Neural progenitor cell (in vitro differentiated cells): ENCODE measurements at regions not wholly inside any gene's neighbourhood (a gene's known extent, or its start where the extent isn't known, plus 50 kb on each side); places are given as distances from the start of the nearest gene placed in this dataset.

Experiments
- DNase-seq: peaks from one replicate; pipeline ENCODE4 v3.0.0-alpha.2; 2016; ENCODE audit warnings: low spot score
- H2AFZ ChIP-seq: fragments of 200-600 bp; sonication (generic); replicated peaks from 2 replicates; pipeline ENCODE4 v1.6.1; 2016; ENCODE audit warnings: antibody characterized with exemption
- H3F3A ChIP-seq: fragments of 200-600 bp; sonication (generic); 2 replicates; pipeline ENCODE4 v1.6.1; 2016; ENCODE audit warnings: antibody characterized with exemption, low read depth
- H3K27ac ChIP-seq: fragments of 200-600 bp; sonication (generic); 2 replicates; pipeline ENCODE4 v1.5.1; 2016; ENCODE audit warnings: mild to moderate bottlenecking
- H3K27me3 ChIP-seq: fragments of 200-600 bp; sonication (generic); 2 replicates; pipeline ENCODE4 v1.6.1; 2016; ENCODE audit warnings: mild to moderate bottlenecking, moderate library complexity
- H3K36me3 ChIP-seq: fragments of 200-600 bp; sonication (generic); 2 replicates; pipeline ENCODE4 v1.5.1; 2016
- H3K4me1 ChIP-seq: fragments of 200-600 bp; sonication (generic); 2 replicates; pipeline ENCODE4 v1.6.1; 2016; ENCODE audit warnings: mixed run types
- H3K4me2 ChIP-seq: fragments of 200-600 bp; sonication (generic); 2 replicates; pipeline ENCODE4 v1.6.1; 2016
- H3K4me3 ChIP-seq: fragments of 200-600 bp; sonication (generic); 2 replicates; pipeline ENCODE4 v1.5.1; 2016
- H3K79me2 ChIP-seq: fragments of 200-600 bp; sonication (generic); 2 replicates; pipeline ENCODE4 v1.6.1; 2016; ENCODE audit warnings: low read depth
- H3K9ac ChIP-seq: fragments of 200-600 bp; sonication (generic); 2 replicates; pipeline ENCODE4 v1.6.1; 2016
- H3K9me3 ChIP-seq: fragments of 200-600 bp; sonication (generic); 2 replicates; pipeline ENCODE4 v1.5.1; 2016; ENCODE audit warnings: low read depth
- H4K20me1 ChIP-seq: fragments of 200-600 bp; sonication (generic); 2 replicates; pipeline ENCODE4 v1.6.1; 2016; ENCODE audit warnings: low read depth
- H3K27ac Mint-ChIP-seq: 3 replicates; pipeline ENCODE4 v1.8.0; 2021; ENCODE audit warnings: mixed read lengths
- H3K27me3 Mint-ChIP-seq: 2 replicates; pipeline ENCODE4 v1.8.0; 2022; ENCODE audit warnings: low read depth, mild to moderate bottlenecking, inconsistent platforms, moderate library complexity, mixed read lengths; ENCODE audit not compliant: insufficient read depth
- H3K36me3 Mint-ChIP-seq: 3 replicates; pipeline ENCODE4 v1.8.0; 2021; ENCODE audit warnings: mixed read lengths
- H3K4me1 Mint-ChIP-seq: 3 replicates; pipeline ENCODE4 v1.8.0; 2021; ENCODE audit warnings: mixed read lengths
- H3K4me3 Mint-ChIP-seq: 3 replicates; pipeline ENCODE4 v1.8.0; 2021; ENCODE audit warnings: mild to moderate bottlenecking, moderate library complexity, mixed read lengths
- H3K9me3 Mint-ChIP-seq: 3 replicates; pipeline ENCODE4 v1.8.0; 2020; ENCODE audit warnings: mixed read lengths
- EZH2 ChIP-seq: fragments of 200-600 bp; sonication (generic); IDR thresholded peaks from 2 replicates; pipeline ENCODE4 v1.6.1; 2017; ENCODE audit warnings: antibody characterized with exemption, mild to moderate bottlenecking, moderate library complexity
- EZH2phosphoT487 ChIP-seq: fragments of 200-600 bp; sonication (generic); IDR thresholded peaks from 2 replicates; pipeline ENCODE4 v1.6.1; 2017; ENCODE audit warnings: antibody characterized with exemption
- TF ChIP-seq, protein P1 (sequence below): fragments of 200-600 bp; sonication (generic); IDR thresholded peaks from 2 replicates; pipeline ENCODE4 v1.5.1; 2017; ENCODE audit warnings: antibody characterized with exemption, mild to moderate bottlenecking

GRCh38 chr16:64047878-64048277, 1074.0 kb downstream of the CDH11 start:
- no peaks in the 10 kb centered on the region for H3K4me1 ChIP-seq
- no peaks in the 10 kb centered on the region for H3K27me3 ChIP-seq
- Mint-ChIP-seq H3K27me3 (no peaks in the 10 kb centered on the region), H3K9me3 (peaks cover 23% of the 10 kb centered on the region), H3K36me3 (peaks cover 2% of the 10 kb centered on the region), H3K4me1 (no peaks in the 10 kb centered on the region), H3K4me3 (no peak overlapping the region), H3K27ac (no peak overlapping the region)
- no peak overlapping the region for H3K4me3 ChIP-seq
- peak overlapping the region; percentile 35 for H2AFZ ChIP-seq
- no peaks in the 10 kb centered on the region for H3K79me2 ChIP-seq
- TF ChIP-seq EZH2, result no peak
- TF ChIP-seq, protein P1, sequence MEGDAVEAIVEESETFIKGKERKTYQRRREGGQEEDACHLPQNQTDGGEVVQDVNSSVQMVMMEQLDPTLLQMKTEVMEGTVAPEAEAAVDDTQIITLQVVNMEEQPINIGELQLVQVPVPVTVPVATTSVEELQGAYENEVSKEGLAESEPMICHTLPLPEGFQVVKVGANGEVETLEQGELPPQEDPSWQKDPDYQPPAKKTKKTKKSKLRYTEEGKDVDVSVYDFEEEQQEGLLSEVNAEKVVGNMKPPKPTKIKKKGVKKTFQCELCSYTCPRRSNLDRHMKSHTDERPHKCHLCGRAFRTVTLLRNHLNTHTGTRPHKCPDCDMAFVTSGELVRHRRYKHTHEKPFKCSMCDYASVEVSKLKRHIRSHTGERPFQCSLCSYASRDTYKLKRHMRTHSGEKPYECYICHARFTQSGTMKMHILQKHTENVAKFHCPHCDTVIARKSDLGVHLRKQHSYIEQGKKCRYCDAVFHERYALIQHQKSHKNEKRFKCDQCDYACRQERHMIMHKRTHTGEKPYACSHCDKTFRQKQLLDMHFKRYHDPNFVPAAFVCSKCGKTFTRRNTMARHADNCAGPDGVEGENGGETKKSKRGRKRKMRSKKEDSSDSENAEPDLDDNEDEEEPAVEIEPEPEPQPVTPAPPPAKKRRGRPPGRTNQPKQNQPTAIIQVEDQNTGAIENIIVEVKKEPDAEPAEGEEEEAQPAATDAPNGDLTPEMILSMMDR, result no peak
- no peak for TF ChIP-seq EZH2phosphoT487
- no peak overlapping the region for H3K4me2 ChIP-seq
- no peak overlapping the region for H3K27ac ChIP-seq
- no peaks in the 10 kb centered on the region for H3F3A ChIP-seq
- no peaks in the 10 kb centered on the region for H4K20me1 ChIP-seq
- no peak for DNase-seq
- H3K9me3 ChIP-seq, result no peaks in the 10 kb centered on the region
- peaks cover 4% of the 10 kb centered on the region for H3K36me3 ChIP-seq
- H3K9ac ChIP-seq, result no peak overlapping the region

- peaks cover 2% of the 10 kb centered on the region for H3K36me3 Mint-ChIP-seq
Observed at GRCh38 chr16:64047207-64047606, 1074.7 kb downstream of the CDH11 start.

DNA sequence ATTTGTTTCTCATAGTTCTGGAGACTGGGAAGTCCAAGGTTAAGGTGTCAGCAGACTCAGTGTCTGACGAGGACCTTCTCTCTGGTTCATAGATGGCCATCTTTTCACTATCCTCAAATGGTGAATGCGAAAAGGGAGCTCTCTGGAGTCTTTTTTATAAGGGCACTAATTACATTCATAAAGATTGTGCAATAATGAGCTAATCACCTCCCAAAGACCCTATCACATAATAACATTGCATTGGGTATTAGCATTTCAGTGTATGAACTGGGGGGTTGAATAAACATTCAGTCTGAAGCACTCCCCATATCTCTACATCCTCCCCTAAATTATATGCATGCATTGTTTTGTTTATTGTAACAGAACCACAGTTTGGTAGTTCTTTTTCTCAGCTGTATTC, 1086.5 kb downstream of the CDH11 start:
- Histone ChIP-seq H3K36me3 (peaks cover 5% of the 10 kb centered on the region), H3K27ac (no peak overlapping the region), H3K79me2 (no peaks in the 10 kb centered on the region), H3K27me3 (no peaks in the 10 kb centered on the region), H3K9me3 (peaks cover 9% of the 10 kb centered on the region), H3K4me2 (no peak overlapping the region), H3K9ac (no peak overlapping the region), H3F3A (no peaks in the 10 kb centered on the region), H4K20me1 (no peaks in the 10 kb centered on the region), H3K4me1 (no peaks in the 10 kb centered on the region), H3K4me3 (no peak overlapping the region), H2AFZ (no peak overlapping the region)
- TF ChIP-seq EZH2phosphoT487 (no peak), EZH2 (no peak)
- TF ChIP-seq, protein P1, result no peak
- DNase-seq, result no peak
- no peak overlapping the region for H3K4me3 Mint-ChIP-seq
- no peak overlapping the region for H3K27ac Mint-ChIP-seq
- H3K36me3 Mint-ChIP-seq, result no peaks in the 10 kb centered on the region
- H3K9me3 Mint-ChIP-seq, result peaks cover 3% of the 10 kb centered on the region
- no peaks in the 10 kb centered on the region for H3K4me1 Mint-ChIP-seq
- H3K27me3 Mint-ChIP-seq, result no peaks in the 10 kb centered on the region

More at GRCh38 chr16:64047207-64047606, 1074.7 kb downstream of the CDH11 start:
- Histone ChIP-seq H3K9ac (no peak overlapping the region), H3K36me3 (peaks cover 4% of the 10 kb centered on the region), H3K27me3 (no peaks in the 10 kb centered on the region), H3K4me3 (no peak overlapping the region), H3K79me2 (no peaks in the 10 kb centered on the region), H3K4me1 (no peaks in the 10 kb centered on the region), H3K4me2 (no peak overlapping the region), H2AFZ (no peak overlapping the region), H4K20me1 (no peaks in the 10 kb centered on the region), H3K27ac (no peak overlapping the region), H3F3A (no peaks in the 10 kb centered on the region), H3K9me3 (no peaks in the 10 kb centered on the region)
- no peaks in the 10 kb centered on the region for H3K4me1 Mint-ChIP-seq
- no peak overlapping the region for H3K4me3 Mint-ChIP-seq
- no peaks in the 10 kb centered on the region for H3K27me3 Mint-ChIP-seq
- H3K27ac Mint-ChIP-seq, result no peak overlapping the region
- DNase-seq, result no peak
- peaks cover 17% of the 10 kb centered on the region for H3K9me3 Mint-ChIP-seq
- TF ChIP-seq EZH2phosphoT487 (no peak), EZH2 (no peak)
- TF ChIP-seq, protein P1, result no peak
